ENCODE measurements at regions not wholly inside any gene's neighbourhood (a gene's known extent, or its start where the extent isn't known, plus 50 kb on each side); places are given as distances from the start of the nearest gene placed in this dataset.

- no peak overlapping the region for H3K4me2 ChIP-seq (ENCODE audit: low read length)
- H2AFZ ChIP-seq (ENCODE audit: low read length): no peak overlapping the region
- no peak overlapping the region for H3K27ac ChIP-seq (ENCODE audit: low read depth, low read length, poor library complexity, severe bottlenecking)
- no peaks in the 10 kb centered on the region for H3K9me3 ChIP-seq (ENCODE audit: low read length)
- H4K20me1 ChIP-seq (ENCODE audit: insufficient read depth, low read length): no peaks in the 10 kb centered on the region
- H3K9me2 ChIP-seq (ENCODE audit: low read depth, low read length): no peaks in the 10 kb centered on the region
- no peaks in the 10 kb centered on the region for H3K36me3 ChIP-seq (ENCODE audit: insufficient read depth, low read length)
- H3K4me1 ChIP-seq (ENCODE audit: insufficient read depth, low read length, severe bottlenecking): no peaks in the 10 kb centered on the region
- H3K79me2 ChIP-seq (ENCODE audit: insufficient read depth, low read length): no peaks in the 10 kb centered on the region
- H3K27me3 ChIP-seq (ENCODE audit: insufficient read depth, low read length): no peaks in the 10 kb centered on the region
- H3K4me3 ChIP-seq (ENCODE audit: low read depth, low read length, poor library complexity, severe bottlenecking): no peak overlapping the region
- no peak overlapping the region for H3K9ac ChIP-seq (ENCODE audit: low read length)
- H3F3A ChIP-seq (ENCODE audit: insufficient read depth, low read length): no peaks in the 10 kb centered on the region
- TF ChIP-seq EZH2 (IDR thresholded peaks at IDR 0.05; ENCODE audit: borderline replicate concordance, low read length): no peak
- TF ChIP-seq CTCF (IDR thresholded peaks at IDR 0.05; ENCODE audit: low read length): no peak
Observed at GRCh38 chr5:107072967-107073366, 597.8 kb downstream of the EFNA5 start.

GRCh38 chr5:107072440-107072839, 598.3 kb downstream of the EFNA5 start:
- no peaks in the 10 kb centered on the region for H4K20me1 ChIP-seq (ENCODE audit: insufficient read depth, low read length)
- H3K27me3 ChIP-seq (ENCODE audit: insufficient read depth, low read length): no peaks in the 10 kb centered on the region
- H3K4me2 ChIP-seq (ENCODE audit: low read length): no peak overlapping the region
- H3K9me2 ChIP-seq (ENCODE audit: low read depth, low read length): no peaks in the 10 kb centered on the region
- H3K36me3 ChIP-seq (ENCODE audit: insufficient read depth, low read length): no peaks in the 10 kb centered on the region
- no peaks in the 10 kb centered on the region for H3K9me3 ChIP-seq (ENCODE audit: low read length)
- no peaks in the 10 kb centered on the region for H3K4me1 ChIP-seq (ENCODE audit: insufficient read depth, low read length, severe bottlenecking)
- no peak overlapping the region for H2AFZ ChIP-seq (ENCODE audit: low read length)
- H3F3A ChIP-seq (ENCODE audit: insufficient read depth, low read length): no peaks in the 10 kb centered on the region
- TF ChIP-seq CTCF (IDR thresholded peaks at IDR 0.05; ENCODE audit: low read length): no peak
- TF ChIP-seq EZH2 (IDR thresholded peaks at IDR 0.05; ENCODE audit: borderline replicate concordance, low read length): no peak
- H3K9ac ChIP-seq (ENCODE audit: low read length): no peak overlapping the region
- H3K27ac ChIP-seq (ENCODE audit: low read depth, low read length, poor library complexity, severe bottlenecking): no peak overlapping the region
- H3K4me3 ChIP-seq (ENCODE audit: low read depth, low read length, poor library complexity, severe bottlenecking): no peak overlapping the region
- H3K79me2 ChIP-seq (ENCODE audit: insufficient read depth, low read length): no peaks in the 10 kb centered on the region

- H3K9ac ChIP-seq (ENCODE audit: low read length): no peak overlapping the region
- no peak overlapping the region for H3K4me2 ChIP-seq (ENCODE audit: low read length)
- no peak overlapping the region for H3K4me3 ChIP-seq (ENCODE audit: low read depth, low read length, poor library complexity, severe bottlenecking)
- TF ChIP-seq CTCF (IDR thresholded peaks at IDR 0.05; ENCODE audit: low read length) (no peak), EZH2 (IDR thresholded peaks at IDR 0.05; ENCODE audit: borderline replicate concordance, low read length) (no peak)
- H3K9me2 ChIP-seq (ENCODE audit: low read depth, low read length): no peaks in the 10 kb centered on the region
- no peaks in the 10 kb centered on the region for H3K36me3 ChIP-seq (ENCODE audit: insufficient read depth, low read length)
- no peak overlapping the region for H3K27ac ChIP-seq (ENCODE audit: low read depth, low read length, poor library complexity, severe bottlenecking)
- H3K9me3 ChIP-seq (ENCODE audit: low read length): no peaks in the 10 kb centered on the region
- H4K20me1 ChIP-seq (ENCODE audit: insufficient read depth, low read length): no peaks in the 10 kb centered on the region
- H3F3A ChIP-seq (ENCODE audit: insufficient read depth, low read length): no peaks in the 10 kb centered on the region
- H3K27me3 ChIP-seq (ENCODE audit: insufficient read depth, low read length): no peaks in the 10 kb centered on the region
- no peaks in the 10 kb centered on the region for H3K4me1 ChIP-seq (ENCODE audit: insufficient read depth, low read length, severe bottlenecking)
- no peaks in the 10 kb centered on the region for H3K79me2 ChIP-seq (ENCODE audit: insufficient read depth, low read length)
- H2AFZ ChIP-seq (ENCODE audit: low read length): no peak overlapping the region
Observed at GRCh38 chr5:107068782-107069181, 602.0 kb downstream of the EFNA5 start.
